ENCODE measurements at regions not wholly inside any gene's neighbourhood (a gene's known extent, or its start where the extent isn't known, plus 50 kb on each side); places are given as distances from the start of the nearest gene placed in this dataset.
"Not testable (repeated sequence)": the region's sequence is repeated elsewhere in the genome, so short reads cannot be mapped to it uniquely, and the experiment has no call there.

DNA sequence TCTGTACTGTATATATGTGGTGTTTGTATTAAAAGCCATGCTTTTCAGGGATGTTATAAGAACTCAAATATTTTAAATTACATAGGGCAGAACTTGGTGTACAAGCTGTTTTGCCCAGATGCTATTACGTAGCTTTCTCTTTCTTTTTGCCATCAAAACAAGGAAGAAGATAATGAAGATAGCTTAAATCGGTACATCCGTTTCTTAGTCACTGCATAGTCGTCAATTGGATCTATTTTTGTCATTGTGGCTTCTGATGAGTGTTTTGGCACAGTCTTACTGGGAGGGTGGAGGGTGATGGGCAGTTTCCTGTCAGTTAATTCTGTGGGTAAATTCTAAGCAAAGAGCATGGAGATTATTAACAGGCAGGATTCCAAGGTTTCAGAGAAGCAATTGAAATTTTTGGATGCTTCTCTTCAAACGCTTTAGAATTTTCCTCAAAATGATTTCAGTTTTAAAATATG lies 649.1 kb upstream of the GJE1 start:
- intact Hi-C loops (cut with DNase I): no loop called here
- DNase-seq (ENCODE audit: low spot score): no peak

DNA sequence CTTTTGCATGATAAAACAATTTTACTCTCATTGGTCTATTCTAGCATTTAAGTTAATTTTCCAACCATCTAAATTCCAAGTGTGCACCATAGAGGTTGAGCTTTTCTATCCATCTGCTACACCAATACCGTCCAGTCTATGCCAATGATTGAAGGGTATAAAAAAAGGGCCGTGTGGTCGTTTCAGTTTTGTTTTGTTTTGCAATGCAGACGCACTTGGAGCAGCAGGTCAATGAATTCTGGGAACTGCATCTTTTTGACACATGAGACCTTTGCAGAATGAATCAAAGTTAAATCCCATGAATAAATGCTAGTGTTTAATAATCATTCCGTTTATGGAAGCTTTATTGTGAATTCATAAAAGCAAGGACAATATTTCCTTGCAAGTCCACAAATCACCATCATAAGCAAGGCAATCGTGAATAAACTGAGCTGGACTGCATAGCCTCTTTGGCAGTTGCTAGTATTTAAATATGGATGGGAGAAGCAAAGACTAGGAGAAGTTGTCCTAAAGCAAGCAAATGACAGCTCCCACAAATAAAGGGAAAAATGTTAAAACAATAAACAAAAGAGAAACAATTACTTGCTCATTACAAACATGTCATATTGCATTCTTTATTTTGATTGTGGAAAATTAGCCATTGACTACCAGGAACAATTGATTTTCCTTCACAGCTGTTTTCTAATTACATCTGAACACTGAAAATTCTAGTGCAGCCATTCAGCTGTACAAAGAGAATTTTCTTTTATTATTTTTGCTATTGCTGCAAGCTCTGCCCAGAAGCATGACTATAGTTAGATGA lies 649.7 kb upstream of the GJE1 start:
- intact Hi-C loops (cut with DNase I): no loop called here
- no peak for DNase-seq (ENCODE audit: low spot score)

DNA sequence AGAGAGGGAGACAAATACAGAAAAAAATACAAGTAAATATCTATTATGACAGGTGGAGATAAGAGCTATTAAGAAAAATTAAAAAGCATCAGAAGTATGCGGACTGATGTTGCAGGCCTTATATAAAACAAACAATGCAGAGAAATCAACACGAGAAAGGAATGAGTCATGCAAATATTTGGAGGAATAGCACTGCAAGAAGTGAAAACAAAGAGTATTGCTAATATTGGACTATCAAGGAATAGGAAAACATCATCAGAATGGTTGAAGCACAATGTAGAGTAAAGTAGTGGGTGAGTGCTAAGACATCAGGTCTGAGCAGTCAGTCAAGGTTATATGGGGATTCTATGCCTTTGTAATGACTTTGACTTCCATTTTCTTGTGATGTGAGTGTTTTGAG lies 657.5 kb upstream of the GJE1 start:
- intact Hi-C loops (cut with DNase I): no loop called here
- no peak for DNase-seq (ENCODE audit: low spot score)

DNA sequence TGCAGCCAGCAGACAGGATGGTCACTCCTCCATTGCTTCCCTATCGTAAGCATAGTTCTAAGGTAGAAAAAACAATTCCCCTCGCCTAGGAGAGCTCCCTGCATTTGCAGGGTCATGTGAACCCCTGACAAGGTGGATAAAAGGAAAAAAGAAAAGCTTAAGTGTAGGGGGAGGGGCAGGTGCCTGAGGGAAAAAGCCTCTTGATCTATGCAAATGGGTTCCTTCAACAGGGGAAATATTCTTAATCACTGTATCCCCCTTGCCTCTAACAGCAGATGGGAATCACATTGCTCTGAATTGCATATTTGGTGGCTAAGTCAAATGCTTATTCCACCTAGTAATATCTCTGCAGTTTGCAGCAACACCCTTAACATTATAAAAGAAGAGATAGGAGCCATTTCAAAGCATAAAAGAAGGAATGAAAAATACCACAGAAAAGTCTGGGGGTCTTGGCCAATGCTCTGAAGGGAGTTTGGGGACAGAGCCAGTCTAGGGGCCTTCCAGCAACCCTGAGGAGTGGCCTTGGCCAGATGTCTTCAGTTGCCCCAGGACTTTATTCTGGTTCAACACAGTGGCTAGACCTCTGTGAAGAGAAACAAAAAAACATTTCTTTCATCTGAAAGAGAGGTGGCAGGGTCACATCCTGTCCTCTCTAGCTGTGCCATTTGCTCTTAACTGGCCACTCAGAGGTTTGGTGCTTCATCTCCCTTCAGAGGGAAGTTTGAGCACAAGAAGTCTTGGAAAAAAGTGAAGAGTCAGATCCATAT lies 660.4 kb upstream of the GJE1 start:
- DNase-seq (ENCODE audit: low spot score): no peak
- intact Hi-C loops (cut with DNase I): no loop called here

DNA sequence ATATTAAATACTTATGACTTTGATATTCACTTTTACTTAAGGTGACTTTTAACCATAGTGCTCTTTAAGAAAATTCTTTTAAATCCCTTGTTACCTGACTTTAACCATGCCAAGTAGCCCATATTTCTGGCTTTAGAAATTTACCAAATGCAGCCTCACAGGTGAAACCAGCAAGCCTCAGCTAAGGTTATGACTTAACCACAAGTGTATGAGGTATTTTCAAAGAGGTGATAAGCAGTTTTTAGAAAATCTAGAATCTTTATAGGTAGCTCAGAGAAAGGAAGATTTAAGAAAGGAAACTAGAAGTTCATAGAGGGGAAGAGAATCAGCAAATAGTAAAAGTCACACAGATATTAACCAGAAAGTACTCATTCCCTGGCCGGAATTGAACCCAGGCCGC lies 661.9 kb upstream of the GJE1 start:
- DNase-seq (ENCODE audit: low spot score): no peak
- intact Hi-C loops (cut with DNase I): no loop called here

DNA sequence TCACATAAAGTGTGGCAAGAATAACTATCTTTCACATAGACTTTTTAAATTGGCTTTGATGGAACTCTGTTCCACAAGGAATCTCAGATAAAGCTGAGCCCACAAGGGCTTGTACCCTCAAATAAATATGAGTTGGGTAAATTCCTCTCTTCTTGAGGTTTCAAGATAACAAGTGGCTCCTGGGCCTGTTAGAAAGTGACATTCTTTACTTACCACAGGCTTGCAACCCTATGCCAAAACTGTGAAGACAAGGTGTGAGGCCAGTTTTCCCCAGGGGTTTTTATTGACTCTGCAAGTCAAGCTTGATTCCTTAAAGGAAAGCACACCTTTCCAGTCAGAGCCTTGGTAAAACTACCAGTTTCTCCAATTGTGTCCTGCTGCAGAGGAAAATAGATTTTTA lies 664.8 kb upstream of the GJE1 start:
- intact Hi-C loops (cut with DNase I): no loop called here
- DNase-seq (ENCODE audit: low spot score): no peak

DNA sequence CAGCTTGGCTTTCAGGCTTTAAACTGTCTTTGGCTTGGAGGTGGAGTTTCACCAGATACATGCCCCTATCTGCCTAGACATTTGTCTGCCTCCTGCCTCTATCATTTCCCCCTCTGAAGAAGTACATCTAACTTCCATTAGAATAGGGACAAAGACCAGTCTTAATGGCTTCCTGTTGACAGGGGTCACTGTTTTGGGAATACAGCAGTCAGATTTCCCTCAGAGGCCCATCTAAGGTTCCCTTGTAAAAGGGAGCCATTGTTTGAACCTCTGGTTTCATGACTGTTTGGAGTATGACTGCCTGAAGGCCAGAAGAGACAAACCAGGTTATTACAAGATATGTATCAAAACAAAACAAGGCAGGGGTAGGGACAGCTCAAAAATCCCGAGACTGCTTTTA lies 665.7 kb upstream of the GJE1 start:
- intact Hi-C loops (cut with DNase I): no loop called here
- DNase-seq (ENCODE audit: low spot score): no peak

DNA sequence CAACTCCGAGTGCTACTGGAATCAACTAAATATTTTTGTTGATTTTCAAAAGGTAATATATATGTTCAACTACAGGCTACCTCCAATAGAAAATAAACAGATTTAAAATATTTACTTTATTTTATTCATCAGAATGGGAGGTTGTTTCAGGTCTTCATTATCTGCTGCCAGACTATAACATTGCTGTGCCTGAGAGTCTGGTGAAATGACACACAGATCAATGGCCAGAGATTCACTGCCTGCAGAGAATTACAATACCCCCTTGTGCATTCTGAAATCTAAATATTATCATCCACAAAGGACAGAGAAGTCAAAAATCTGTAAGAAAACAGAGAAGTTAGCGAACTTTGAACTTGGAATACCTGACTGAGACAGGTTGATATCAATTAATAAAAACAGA lies 667.8 kb upstream of the GJE1 start:
- no peak for DNase-seq (ENCODE audit: low spot score)
- intact Hi-C loops (cut with DNase I): no loop called here

DNA sequence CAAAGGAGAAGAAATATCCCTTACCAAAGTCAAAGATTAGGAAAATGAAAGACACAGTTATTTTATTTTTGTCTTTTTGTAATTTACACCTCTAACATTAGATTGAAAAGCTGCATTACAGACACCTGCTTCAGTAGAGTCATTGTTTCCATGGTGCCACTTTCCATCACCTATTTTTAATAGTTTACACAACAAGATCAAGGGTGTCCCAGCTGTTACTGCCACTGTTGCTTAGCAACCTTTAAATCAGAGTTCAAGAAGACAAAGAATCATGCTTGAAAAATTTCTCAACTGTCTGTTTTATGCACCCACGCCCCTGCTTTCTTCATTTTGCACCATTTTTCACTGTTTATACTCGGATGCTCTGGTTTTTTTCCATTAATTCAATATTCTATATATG lies 668.2 kb upstream of the GJE1 start:
- intact Hi-C loops (cut with DNase I): no loop called here
- no peak for DNase-seq (ENCODE audit: low spot score)

DNA sequence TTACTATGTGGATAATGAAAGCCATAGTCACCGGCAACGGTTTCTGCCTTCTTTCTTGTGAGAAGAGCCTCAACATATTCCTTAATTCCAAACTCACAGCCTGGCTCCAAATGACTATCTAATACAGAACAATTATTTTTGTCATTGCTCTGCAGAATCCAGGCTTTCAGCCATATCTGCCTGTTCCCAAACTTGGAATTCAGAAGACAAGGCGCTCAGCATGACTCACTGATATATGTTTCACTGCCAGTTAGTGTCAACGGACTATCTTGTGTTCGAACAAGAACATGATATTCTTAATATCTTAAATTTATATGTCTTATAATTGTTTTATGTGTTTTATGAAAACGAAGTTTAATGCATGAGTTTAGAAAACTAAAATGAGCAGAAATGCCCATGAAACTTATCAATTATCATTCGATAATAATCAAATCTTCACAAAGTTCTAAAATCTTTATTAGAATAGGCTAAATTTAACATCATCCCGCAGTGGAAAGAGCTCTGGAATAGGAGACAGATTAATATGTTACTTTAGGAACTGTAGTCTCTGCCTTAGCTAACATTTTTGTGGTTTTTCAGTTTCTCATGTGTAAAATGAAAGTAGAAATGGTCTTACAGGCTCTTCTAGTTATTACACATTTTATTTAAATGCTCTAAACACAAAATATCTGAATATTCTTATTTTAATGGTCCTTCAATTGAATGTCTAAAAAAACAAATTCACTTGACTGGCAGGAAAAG lies 669.3 kb upstream of the GJE1 start:
- DNase-seq (ENCODE audit: low spot score): no peak
- intact Hi-C loops (cut with DNase I): no loop called here

DNA sequence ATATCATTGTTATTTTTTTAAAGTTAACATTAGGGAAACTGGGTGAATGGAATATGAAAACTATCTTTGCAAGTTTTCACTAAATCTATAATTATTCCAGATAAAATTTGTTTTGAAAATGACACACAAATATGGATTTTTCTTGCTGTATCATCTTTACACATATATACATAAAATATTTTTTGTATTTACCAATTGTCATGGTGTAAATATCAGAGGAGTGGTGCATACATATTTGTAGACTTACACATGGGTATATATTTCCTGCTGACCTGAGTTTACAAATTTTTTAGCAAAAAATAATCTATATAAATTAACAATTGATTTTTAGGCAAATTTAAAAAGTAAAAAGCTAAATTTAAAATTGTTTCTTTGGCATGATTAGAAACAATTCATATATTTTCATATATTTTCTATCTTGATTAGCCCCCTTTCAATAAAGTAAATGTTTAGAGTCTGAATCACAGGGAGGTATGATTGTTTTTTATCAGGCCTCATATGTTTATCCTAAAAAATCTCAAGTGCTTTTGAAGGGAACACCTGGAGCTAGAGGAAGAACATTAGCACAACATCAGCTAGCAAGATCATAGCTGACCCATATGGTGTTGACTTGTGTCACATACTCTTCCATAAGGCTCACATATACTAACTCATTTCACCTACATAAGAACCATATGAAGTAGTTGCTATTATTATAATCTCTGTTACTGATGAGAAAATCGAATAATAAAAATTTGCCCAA lies 671.8 kb upstream of the GJE1 start:
- DNase-seq (ENCODE audit: low spot score): no peak
- intact Hi-C loops (cut with DNase I): no loop called here

DNA sequence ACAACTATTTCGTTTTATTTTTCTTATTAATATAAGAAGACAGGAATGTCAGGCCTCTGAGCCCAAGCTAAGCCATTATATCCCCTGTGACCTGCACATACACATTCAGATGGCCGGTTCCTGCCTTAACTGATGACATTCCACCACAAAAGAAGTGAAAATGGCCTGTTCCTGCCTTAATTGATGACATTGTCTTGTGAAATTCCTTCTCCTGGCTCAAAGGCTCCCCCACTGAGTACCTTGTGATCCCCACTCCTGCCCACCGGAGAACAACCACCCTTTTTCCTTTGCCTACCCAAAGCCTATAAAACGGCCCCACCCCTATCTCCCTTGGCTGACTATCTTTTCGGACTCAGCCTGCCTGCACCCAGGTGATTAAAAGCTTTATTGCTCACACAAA lies 672.5 kb upstream of the GJE1 start:
- DNase-seq (ENCODE audit: low spot score); intact Hi-C loops (cut with DNase I): not testable (repeated sequence)

DNA sequence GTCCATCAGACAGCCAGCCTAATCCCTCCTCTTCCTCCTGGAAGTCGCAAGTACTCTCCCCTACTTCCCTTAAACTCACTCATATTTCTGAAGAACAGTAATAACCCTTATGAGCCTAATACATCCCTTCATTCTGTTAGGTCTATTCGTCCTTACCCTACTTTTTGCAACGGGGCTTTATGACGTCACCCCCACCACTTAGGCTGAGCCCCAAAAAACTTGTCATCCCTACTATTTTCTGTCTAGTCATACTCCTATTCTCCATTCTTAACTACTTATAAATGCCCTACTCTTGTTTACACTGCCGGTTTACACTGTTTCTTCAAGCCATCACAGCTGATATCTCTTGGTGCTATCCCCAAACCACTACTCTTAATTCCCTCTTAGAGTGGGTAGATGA lies 674.7 kb upstream of the GJE1 start:
- DNase-seq (ENCODE audit: low spot score); intact Hi-C loops (cut with DNase I): not testable (repeated sequence)

DNA sequence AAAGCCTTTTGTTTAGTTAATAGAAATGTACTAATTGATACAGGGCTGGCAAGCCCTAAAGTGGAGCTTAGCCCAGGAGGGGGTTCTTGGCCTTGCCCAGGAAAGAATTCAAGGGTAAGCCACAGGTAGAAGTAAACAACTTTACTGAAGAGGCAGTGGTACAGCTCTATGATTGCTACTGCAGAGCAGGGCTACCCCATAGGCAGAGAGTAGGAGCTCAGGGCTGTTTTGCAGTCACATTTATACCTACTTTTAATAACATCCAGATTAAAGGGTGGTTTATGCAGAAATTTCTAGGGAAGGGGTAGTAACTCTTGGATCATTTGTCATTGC lies 680.4 kb upstream of the GJE1 start:
- no peak for DNase-seq (ENCODE audit: low spot score)
- intact Hi-C loops (cut with DNase I): no loop called here

DNA sequence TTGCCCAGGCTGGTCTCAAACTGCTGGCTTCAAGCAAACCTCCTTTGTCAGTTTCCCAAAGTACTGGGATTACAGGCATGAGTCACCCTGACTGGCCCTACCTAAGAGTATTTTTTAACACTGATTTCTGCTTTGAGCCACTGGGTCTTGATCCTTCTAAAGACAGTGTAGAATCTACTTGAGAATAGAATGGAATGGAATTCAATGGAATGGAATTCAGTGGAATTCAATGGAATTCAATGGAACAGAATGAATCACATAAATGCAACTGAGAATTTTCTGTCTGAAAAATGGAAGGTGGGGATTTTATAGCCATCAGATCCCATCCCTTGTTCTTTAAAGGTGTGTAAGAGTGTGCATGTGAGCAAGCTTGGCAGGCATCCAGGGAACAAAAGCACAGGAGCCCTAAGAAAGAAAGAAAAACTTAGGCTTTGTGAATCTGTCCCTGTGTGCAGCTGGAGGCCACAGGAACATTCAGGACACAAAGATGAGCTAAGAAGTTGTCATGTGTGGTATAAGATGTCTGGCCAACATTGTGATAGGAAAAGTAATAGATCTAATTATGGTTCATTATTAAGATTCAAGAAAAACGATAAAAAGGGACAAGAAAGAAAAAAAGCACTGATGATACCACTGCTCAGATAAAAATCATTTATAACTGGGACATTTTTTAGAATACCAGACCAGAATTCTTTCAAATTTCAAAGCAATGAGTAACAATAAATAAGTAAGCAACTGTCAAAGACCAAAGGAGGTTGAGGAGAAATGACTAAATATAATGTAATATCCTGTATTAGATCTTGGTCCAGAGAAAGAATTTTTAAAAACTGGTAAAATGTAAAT lies 681.0 kb upstream of the GJE1 start:
- intact Hi-C loops (cut with DNase I): no loop called here
- DNase-seq (ENCODE audit: low spot score): no peak

DNA sequence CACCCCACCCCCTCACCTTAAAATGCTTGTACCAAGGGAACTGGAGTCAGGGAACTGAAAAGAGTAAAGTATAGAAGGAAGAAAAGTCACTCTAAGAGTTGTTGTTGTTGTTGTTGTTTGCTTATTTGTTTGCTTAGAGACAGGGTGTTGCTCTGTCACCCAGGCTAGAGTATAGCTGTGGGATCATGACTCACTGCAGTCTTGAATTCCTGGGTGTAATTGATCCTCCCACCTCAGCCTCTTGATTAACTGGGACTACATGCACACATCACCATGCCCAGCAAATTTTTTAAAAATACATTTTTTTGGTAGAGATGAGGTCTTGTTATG lies 681.6 kb upstream of the GJE1 start:
- intact Hi-C loops (cut with DNase I): no loop called here
- DNase-seq (ENCODE audit: low spot score): no peak

DNA sequence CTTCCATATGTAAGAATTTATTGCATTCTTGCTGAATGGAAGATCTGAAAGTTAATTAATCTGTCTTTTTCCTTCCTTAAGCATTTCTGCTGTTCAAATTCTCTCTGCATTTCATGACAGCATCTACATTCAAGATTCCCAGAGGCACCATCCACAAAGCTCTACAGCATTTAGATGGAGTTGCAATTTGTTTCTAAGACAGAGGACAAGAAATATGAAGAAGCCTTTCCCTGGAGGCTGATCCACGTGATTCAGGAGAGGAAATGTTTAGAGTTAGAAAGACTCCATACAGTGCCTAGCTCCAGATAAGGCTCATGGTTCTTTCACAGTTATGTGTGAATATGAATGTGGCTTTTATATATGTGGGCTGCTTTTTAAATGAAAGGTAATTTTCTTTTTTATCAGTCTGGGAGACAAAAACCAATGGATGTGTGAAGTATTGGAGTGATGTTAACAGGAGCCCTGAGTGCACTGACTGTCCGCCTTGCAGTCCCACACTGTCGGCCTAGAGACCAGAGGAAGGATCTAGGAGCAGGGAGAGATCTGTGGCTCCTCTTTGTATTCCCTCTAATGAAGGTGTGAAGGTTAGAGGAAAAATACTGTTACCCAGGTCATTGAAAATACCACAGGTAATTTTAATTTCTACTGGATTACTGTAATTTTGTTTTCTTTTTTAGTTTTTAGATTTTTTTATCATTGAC lies 686.6 kb upstream of the GJE1 start:
- no peak for DNase-seq (ENCODE audit: low spot score)
- intact Hi-C loops (cut with DNase I): no loop called here

DNA sequence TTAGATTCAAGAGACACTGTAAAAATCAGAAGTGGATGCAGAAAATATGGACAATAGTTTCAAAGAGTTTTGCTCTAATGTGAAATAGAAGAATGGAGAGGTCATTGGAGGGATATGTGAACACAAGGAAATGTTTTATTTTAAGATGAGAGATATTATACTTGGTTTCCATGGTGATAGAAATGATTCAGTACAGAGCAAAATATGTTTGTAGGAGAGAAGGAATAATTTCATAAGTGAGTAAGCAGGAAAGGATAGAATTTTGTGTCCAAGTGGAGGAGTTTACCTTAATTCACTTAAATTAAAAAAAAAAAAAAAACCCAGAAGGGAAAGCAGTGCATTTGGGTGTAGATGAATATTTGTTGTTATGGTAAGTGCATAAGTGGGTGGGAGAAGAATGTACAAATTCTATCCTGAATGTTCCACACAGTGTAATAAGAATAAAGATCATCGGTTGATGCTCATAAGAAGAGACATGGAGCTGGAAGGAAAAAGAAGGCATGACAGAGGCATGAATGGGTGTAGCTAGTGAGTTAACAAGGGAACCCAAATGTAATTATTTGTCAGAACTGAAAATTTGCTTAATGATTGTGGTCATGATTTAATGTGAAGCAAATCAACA lies 688.9 kb upstream of the GJE1 start:
- intact Hi-C loops (cut with DNase I): no loop called here
- no peak for DNase-seq (ENCODE audit: low spot score)
